ENCODE measurements at regions not wholly inside any gene's neighbourhood (a gene's known extent, or its start where the extent isn't known, plus 50 kb on each side); places are given as distances from the start of the nearest gene placed in this dataset.

- TF ChIP-seq CTCF (conservative IDR thresholded peaks at IDR 0.05; ENCODE audit: low read depth, low read length) = no peak
- no peak for TF ChIP-seq EZH2 (IDR thresholded peaks at IDR 0.05; ENCODE audit: low read length, unreplicated experiment)
These were observed 298.8 kb upstream of the NOCT start for GRCh38 chr4:138716559-138717335.

Data from PC-3 (cell line).